GM23338 (cell line): ENCODE measurements at regions not wholly inside any gene's neighbourhood (a gene's known extent, or its start where the extent isn't known, plus 50 kb on each side); places are given as distances from the start of the nearest gene placed in this dataset.

Experiments used
- ATAC-seq: fragments of 200-7000 bp; cut with Tn5 transposase; 3 replicates; pipeline ENCODE4 v1.9.1; 2020
- DNase-seq: peaks from one replicate; pipeline ENCODE4 v3.0.0-alpha.2; 2015; ENCODE audit warnings: low spot score
- H2AFZ ChIP-seq: fragments of 200-600 bp; sonication (generic); 2 replicates; pipeline ENCODE4 v1.8.0; 2016; ENCODE audit warnings: antibody characterized with exemption, mild to moderate bottlenecking, moderate library complexity
- H3F3A ChIP-seq: fragments of 200-600 bp; sonication (generic); replicated peaks from 2 replicates; pipeline ENCODE4 v1.8.0; 2017; ENCODE audit warnings: antibody characterized with exemption, mixed run types, low read depth
- H3K27ac ChIP-seq: fragments of 200-600 bp; sonication (generic); 2 replicates; pipeline ENCODE4 v1.6.1; 2016; ENCODE audit warnings: low read depth
- H3K27me3 ChIP-seq: fragments of 200-600 bp; sonication (generic); 2 replicates; pipeline ENCODE4 v1.8.0; 2016; ENCODE audit warnings: mild to moderate bottlenecking, mixed run types, moderate library complexity; ENCODE audit not compliant: insufficient read depth
- H3K36me3 ChIP-seq: fragments of 200-600 bp; sonication (generic); 2 replicates; pipeline ENCODE4 v1.8.0; 2016; ENCODE audit warnings: mild to moderate bottlenecking; ENCODE audit not compliant: insufficient read depth
- H3K4me1 ChIP-seq: fragments of 200-600 bp; sonication (generic); 2 replicates; pipeline ENCODE4 v1.8.0; 2016; ENCODE audit warnings: mild to moderate bottlenecking, moderate library complexity; ENCODE audit not compliant: insufficient read depth
- H3K4me2 ChIP-seq: fragments of 200-600 bp; sonication (generic); 2 replicates; pipeline ENCODE4 v1.7.1; 2017; ENCODE audit warnings: mixed run types
- H3K4me3 ChIP-seq: fragments of 200-600 bp; sonication (generic); 2 replicates; pipeline ENCODE4 v1.6.1; 2016; ENCODE audit warnings: mixed run types
- H3K79me2 ChIP-seq: fragments of 200-600 bp; sonication (generic); replicated peaks from 2 replicates; pipeline ENCODE4 v1.8.0; 2017; ENCODE audit warnings: mild to moderate bottlenecking; ENCODE audit not compliant: insufficient read depth
- H3K9me2 ChIP-seq: fragments of 200-600 bp; sonication (generic); 2 replicates; pipeline ENCODE4 v1.8.0; 2017; ENCODE audit not compliant: insufficient read depth
- H4K20me1 ChIP-seq: fragments of 200-600 bp; sonication (generic); replicated peaks from 2 replicates; pipeline ENCODE4 v1.8.0; 2017; ENCODE audit warnings: mild to moderate bottlenecking; ENCODE audit not compliant: insufficient read depth
- H3K27ac Mint-ChIP-seq: 2 replicates; pipeline ENCODE4 v1.8.0; 2020; ENCODE audit warnings: inconsistent platforms, mild to moderate bottlenecking, moderate library complexity, mixed read lengths
- H3K27me3 Mint-ChIP-seq: 3 replicates; pipeline ENCODE4 v1.8.0; 2022; ENCODE audit warnings: low read depth, mild to moderate bottlenecking, moderate library complexity, mixed read lengths, inconsistent platforms; ENCODE audit not compliant: insufficient read depth, poor library complexity
- H3K36me3 Mint-ChIP-seq: 3 replicates; pipeline ENCODE4 v1.8.0; 2021; ENCODE audit warnings: low read depth, mild to moderate bottlenecking, inconsistent platforms, moderate library complexity, mixed read lengths
- H3K4me1 Mint-ChIP-seq: 3 replicates; pipeline ENCODE4 v1.8.0; 2020; ENCODE audit warnings: mild to moderate bottlenecking, inconsistent platforms, mixed read lengths
- H3K4me3 Mint-ChIP-seq: 3 replicates; pipeline ENCODE4 v1.8.0; 2021; ENCODE audit warnings: moderate library complexity, mild to moderate bottlenecking, inconsistent platforms, mixed read lengths
- H3K9me3 Mint-ChIP-seq: 3 replicates; pipeline ENCODE4 v1.8.0; 2020; ENCODE audit warnings: moderate library complexity, mild to moderate bottlenecking, inconsistent platforms, mixed read lengths
- EZH2phosphoT487 ChIP-seq: fragments of 200-600 bp; sonication (generic); IDR thresholded peaks from one replicate; pipeline ENCODE4 v1.8.1; 2018; ENCODE audit warnings: antibody characterized with exemption; ENCODE audit not compliant: unreplicated experiment
- JUNB ChIP-seq: IDR thresholded peaks from one replicate; pipeline ENCODE4 v1.6.1; 2016; ENCODE audit warnings: antibody characterized with exemption; ENCODE audit not compliant: unreplicated experiment
- NANOG ChIP-seq: IDR thresholded peaks from 2 replicates; pipeline ENCODE4 v1.6.1; 2016; ENCODE audit warnings: antibody characterized with exemption, borderline replicate concordance
- POLR2AphosphoS5 ChIP-seq: IDR thresholded peaks from 2 replicates; pipeline ENCODE4 v1.6.1; 2016; ENCODE audit warnings: antibody characterized with exemption, low read depth
- STAT1 ChIP-seq: IDR thresholded peaks from one replicate; pipeline ENCODE4 v1.6.1; 2016; ENCODE audit warnings: antibody characterized with exemption; ENCODE audit not compliant: unreplicated experiment
- ZNF114 ChIP-seq: fragments of 250-450 bp; sonication (Bioruptor Pico); IDR thresholded peaks from 2 replicates; pipeline ENCODE4 v1.5.0; 2020; ENCODE audit warnings: mild to moderate bottlenecking, moderate library complexity
- TF ChIP-seq, protein P1 (sequence below): IDR thresholded peaks from one replicate; pipeline ENCODE4 v1.6.1; 2018; ENCODE audit warnings: antibody characterized with exemption; ENCODE audit not compliant: unreplicated experiment
- TF ChIP-seq, protein P2 (sequence below), 2 experiments: fragments of 200-600 bp in 1 of 2; sonication (generic) in 1 of 2; conservative IDR thresholded peaks; 2 replicates each; pipeline versions ENCODE4 v1.5.1 to v1.6.1; 2016 to 2017; ENCODE audit warnings: antibody characterized with exemption in 2 of 2, low read depth in 2 of 2, mild to moderate bottlenecking in 2 of 2, moderate library complexity in 1 of 2
- TF ChIP-seq, protein P3 (sequence below): IDR thresholded peaks from 2 replicates; pipeline ENCODE4 v1.6.1; 2016; ENCODE audit warnings: antibody characterized with exemption

DNA sequence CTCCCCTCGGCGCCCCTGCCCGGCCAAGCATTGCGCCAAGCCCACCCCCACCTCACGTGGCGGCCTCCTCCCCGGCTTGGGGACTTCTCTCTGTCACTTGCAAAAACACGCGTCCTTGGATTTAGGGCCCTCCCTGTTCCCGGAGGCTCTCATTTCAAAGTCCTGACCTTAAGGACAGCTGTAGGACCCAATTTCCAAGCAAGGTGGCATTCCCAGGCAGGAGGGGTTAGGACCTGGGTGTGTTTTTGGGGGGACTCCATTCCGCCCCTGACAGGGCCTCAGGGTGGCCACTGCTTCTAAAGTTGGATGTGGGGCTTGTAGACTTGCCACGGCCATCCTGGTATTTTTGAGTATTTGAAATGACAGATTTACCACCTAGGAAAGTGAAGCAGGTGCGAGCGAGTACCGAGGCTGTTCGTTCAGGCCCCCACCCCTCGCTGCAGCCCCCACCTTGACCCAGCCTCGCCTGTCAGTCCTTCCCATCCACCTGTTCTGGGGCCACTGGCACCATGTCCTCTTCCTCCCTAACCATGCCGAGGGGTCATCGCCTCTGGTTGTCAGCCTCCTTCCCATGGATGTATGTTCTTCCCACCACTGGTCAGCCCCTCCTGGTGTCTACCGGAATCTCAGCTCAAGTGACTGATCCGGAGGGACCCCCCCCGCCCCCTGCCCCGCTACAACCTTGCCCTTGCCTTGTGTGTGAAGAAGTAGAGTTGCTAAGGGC, 52.4 kb downstream of the MRPL36 start (continued):
- TF ChIP-seq, protein P1, sequence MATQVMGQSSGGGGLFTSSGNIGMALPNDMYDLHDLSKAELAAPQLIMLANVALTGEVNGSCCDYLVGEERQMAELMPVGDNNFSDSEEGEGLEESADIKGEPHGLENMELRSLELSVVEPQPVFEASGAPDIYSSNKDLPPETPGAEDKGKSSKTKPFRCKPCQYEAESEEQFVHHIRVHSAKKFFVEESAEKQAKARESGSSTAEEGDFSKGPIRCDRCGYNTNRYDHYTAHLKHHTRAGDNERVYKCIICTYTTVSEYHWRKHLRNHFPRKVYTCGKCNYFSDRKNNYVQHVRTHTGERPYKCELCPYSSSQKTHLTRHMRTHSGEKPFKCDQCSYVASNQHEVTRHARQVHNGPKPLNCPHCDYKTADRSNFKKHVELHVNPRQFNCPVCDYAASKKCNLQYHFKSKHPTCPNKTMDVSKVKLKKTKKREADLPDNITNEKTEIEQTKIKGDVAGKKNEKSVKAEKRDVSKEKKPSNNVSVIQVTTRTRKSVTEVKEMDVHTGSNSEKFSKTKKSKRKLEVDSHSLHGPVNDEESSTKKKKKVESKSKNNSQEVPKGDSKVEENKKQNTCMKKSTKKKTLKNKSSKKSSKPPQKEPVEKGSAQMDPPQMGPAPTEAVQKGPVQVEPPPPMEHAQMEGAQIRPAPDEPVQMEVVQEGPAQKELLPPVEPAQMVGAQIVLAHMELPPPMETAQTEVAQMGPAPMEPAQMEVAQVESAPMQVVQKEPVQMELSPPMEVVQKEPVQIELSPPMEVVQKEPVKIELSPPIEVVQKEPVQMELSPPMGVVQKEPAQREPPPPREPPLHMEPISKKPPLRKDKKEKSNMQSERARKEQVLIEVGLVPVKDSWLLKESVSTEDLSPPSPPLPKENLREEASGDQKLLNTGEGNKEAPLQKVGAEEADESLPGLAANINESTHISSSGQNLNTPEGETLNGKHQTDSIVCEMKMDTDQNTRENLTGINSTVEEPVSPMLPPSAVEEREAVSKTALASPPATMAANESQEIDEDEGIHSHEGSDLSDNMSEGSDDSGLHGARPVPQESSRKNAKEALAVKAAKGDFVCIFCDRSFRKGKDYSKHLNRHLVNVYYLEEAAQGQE = no peak

DNA sequence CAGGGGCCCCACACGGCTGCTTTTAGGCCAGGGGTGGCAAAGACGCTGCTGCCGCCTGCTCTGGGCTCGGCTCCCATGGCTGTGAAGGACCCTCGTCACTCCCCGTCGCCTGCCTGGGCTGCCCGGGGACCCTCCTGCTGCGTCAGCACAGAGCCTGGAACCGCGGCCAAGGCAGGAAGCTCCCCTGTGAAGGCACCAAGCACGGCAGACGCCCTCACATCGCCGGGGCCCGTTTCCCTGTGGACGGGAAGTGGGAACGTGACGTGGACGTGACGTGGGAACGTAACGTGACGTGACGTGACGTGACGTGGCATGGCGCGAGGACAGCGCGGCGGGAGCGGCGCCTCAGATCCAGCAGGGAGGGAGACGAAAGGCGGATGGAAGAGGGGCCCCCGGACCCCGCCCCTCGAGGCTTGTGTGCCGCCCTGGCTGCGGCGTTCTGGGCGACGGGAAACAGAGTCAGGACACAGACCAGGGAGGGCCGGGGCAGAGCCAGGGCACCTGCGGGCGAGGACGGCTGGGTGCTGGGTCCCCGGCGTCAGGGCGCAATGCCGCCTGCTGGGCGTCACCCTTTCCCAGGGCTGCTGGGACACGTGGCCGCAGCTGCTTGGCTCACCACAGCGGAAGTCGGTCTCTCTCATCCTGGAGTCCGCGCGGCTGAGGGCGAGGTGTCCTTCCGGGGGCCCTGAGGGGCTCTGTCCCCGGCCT, 53.1 kb downstream of the MRPL36 start:
- no peaks in the 10 kb centered on the region for H3K9me2 ChIP-seq
- no peaks in the 10 kb centered on the region for H3K36me3 ChIP-seq
- H3K36me3 Mint-ChIP-seq = peaks cover 3% of the 10 kb centered on the region; the same call in 1 of the 3 replicates
- no peaks in the 10 kb centered on the region; the same call in 2 of the 3 replicates for H3K9me3 Mint-ChIP-seq
- H4K20me1 ChIP-seq = no peaks in the 10 kb centered on the region
- H3K4me3 ChIP-seq = no peak overlapping the region
- peaks cover 2% of the 10 kb centered on the region; the same call in 2 of the 3 replicates for H3K4me1 Mint-ChIP-seq
- H3K4me2 ChIP-seq = no peak overlapping the region
- H3K4me1 ChIP-seq = no peaks in the 10 kb centered on the region
- peaks cover 10% of the 10 kb centered on the region for H3K27me3 Mint-ChIP-seq
- H3F3A ChIP-seq = no peaks in the 10 kb centered on the region
- no peaks in the 10 kb centered on the region for H3K27me3 ChIP-seq
- H3K79me2 ChIP-seq = no peaks in the 10 kb centered on the region
- H3K27ac ChIP-seq = no peak overlapping the region
- no peak overlapping the region for H3K4me3 Mint-ChIP-seq
- TF ChIP-seq JUNB = no peak
- no peak for TF ChIP-seq NANOG
- H3K27ac Mint-ChIP-seq = no peak overlapping the region
- DNase-seq (no peak), ATAC-seq (no peak)
- no peak overlapping the region for H2AFZ ChIP-seq

DNA sequence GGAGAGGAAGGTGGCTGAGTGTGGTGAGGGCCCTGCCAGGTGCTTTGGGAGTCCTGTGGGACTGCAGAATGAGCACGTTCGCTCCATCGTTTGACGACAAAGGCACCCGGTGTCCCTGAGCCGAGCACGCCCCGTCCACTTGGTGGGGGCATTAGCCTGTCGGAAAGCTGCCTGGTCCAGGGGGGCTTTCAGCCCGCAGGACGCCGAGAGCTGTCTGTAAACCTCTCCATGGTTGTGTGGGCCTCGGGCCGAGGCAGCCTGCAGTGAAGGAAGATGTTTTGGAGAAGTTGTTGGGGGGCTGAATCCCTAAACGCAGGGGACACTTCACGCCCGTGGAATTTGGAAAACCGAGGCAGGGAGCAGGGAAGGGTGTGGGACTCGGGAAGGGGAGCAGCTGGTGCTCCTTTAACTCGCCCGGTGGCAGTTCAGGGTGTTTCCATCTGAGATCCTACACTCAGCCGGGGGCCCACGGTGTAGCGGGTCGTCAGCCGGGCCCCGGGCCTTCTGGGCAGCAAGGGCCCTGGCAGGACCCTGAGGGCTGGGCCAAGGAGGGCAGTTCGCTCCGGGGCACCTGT, 53.8 kb downstream of the MRPL36 start:
- Histone ChIP-seq H3K4me2 (no peak overlapping the region), H3K9me2 (no peaks in the 10 kb centered on the region), H3K79me2 (no peaks in the 10 kb centered on the region), H3K4me1 (no peaks in the 10 kb centered on the region), H2AFZ (peak overlapping the region; percentile 18; the same call in 1 of the 2 replicates), H3K27me3 (no peaks in the 10 kb centered on the region), H3K4me3 (no peak overlapping the region), H4K20me1 (no peaks in the 10 kb centered on the region), H3F3A (no peaks in the 10 kb centered on the region), H3K27ac (no peak overlapping the region), H3K36me3 (no peaks in the 10 kb centered on the region)
- Mint-ChIP-seq H3K4me1 (no peaks in the 10 kb centered on the region), H3K27me3 (peaks cover 8% of the 10 kb centered on the region), H3K27ac (no peak overlapping the region), H3K36me3 (peaks cover 3% of the 10 kb centered on the region; the same call in 1 of the 3 replicates), H3K9me3 (no peaks in the 10 kb centered on the region; the same call in 1 of the 3 replicates), H3K4me3 (no peak overlapping the region)
- DNase-seq (no peak), ATAC-seq (no peak; the same call in 2 of the 3 replicates)
- TF ChIP-seq POLR2AphosphoS5 (no peak), ZNF114 (no peak), JUNB (no peak), STAT1 (no peak), NANOG (no peak), EZH2phosphoT487 (no peak)
- TF ChIP-seq, protein P2, sequence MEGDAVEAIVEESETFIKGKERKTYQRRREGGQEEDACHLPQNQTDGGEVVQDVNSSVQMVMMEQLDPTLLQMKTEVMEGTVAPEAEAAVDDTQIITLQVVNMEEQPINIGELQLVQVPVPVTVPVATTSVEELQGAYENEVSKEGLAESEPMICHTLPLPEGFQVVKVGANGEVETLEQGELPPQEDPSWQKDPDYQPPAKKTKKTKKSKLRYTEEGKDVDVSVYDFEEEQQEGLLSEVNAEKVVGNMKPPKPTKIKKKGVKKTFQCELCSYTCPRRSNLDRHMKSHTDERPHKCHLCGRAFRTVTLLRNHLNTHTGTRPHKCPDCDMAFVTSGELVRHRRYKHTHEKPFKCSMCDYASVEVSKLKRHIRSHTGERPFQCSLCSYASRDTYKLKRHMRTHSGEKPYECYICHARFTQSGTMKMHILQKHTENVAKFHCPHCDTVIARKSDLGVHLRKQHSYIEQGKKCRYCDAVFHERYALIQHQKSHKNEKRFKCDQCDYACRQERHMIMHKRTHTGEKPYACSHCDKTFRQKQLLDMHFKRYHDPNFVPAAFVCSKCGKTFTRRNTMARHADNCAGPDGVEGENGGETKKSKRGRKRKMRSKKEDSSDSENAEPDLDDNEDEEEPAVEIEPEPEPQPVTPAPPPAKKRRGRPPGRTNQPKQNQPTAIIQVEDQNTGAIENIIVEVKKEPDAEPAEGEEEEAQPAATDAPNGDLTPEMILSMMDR (conservative IDR thresholded peaks at IDR 0.05; ENCODE audit: low read depth in 2 of 2) = no peak; a peak in 1 of 4 replicates
- TF ChIP-seq, protein P3, sequence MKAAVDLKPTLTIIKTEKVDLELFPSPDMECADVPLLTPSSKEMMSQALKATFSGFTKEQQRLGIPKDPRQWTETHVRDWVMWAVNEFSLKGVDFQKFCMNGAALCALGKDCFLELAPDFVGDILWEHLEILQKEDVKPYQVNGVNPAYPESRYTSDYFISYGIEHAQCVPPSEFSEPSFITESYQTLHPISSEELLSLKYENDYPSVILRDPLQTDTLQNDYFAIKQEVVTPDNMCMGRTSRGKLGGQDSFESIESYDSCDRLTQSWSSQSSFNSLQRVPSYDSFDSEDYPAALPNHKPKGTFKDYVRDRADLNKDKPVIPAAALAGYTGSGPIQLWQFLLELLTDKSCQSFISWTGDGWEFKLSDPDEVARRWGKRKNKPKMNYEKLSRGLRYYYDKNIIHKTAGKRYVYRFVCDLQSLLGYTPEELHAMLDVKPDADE = no peak
- TF ChIP-seq, protein P1 = no peak
